Activated CD8-positive, alpha-beta T cell treated with anti-CD3 and anti-CD28 coated beads for 36 hours (primary cell): ENCODE measurements at regions not wholly inside any gene's neighbourhood (a gene's known extent, or its start where the extent isn't known, plus 50 kb on each side); places are given as distances from the start of the nearest gene placed in this dataset.
"Not testable (repeated sequence)": the region's sequence is repeated elsewhere in the genome, so short reads cannot be mapped to it uniquely, and the experiment has no call there.

ENCODE experiments used
- ATAC-seq: fragments of 200-7000 bp; cut with Tn5 transposase; one replicate; pipeline ENCODE4 v1.10.0; 2021; ENCODE audit warnings: mild to moderate bottlenecking, moderate library complexity
- CTCF ChIA-PET: fragments of 350-600 bp; sonication (Branson Sonifier 250); formaldehyde crosslinking; loops from one replicate; lab custom pipeline; 2021; ENCODE audit warnings: antibody characterized with exemption; lab: Charles Lee
- POLR2A ChIA-PET: fragments of 350-600 bp; sonication (Branson Sonifier 250); formaldehyde crosslinking; loops from one replicate; lab custom pipeline; 2021; ENCODE audit warnings: antibody characterized with exemption; lab: Charles Lee
- DNase-seq: peaks from one replicate; pipeline ENCODE4 v3.0.0-alpha.2; 2020
- H3K27ac Mint-ChIP-seq: one replicate; pipeline ENCODE4 v1.8.0; 2021; ENCODE audit warnings: mild to moderate bottlenecking, mixed read lengths
- H3K27me3 Mint-ChIP-seq: one replicate; pipeline ENCODE4 v1.8.0; 2021; ENCODE audit warnings: mixed read lengths
- H3K36me3 Mint-ChIP-seq: one replicate; pipeline ENCODE4 v1.8.0; 2021; ENCODE audit warnings: low read depth, mixed read lengths
- H3K4me1 Mint-ChIP-seq: one replicate; pipeline ENCODE4 v1.8.0; 2021; ENCODE audit warnings: low read depth, mixed read lengths
- H3K4me3 Mint-ChIP-seq: one replicate; pipeline ENCODE4 v1.8.0; 2021; ENCODE audit warnings: mild to moderate bottlenecking, moderate library complexity, mixed read lengths
- H3K9me3 Mint-ChIP-seq: one replicate; pipeline ENCODE4 v1.8.0; 2021; ENCODE audit warnings: mixed read lengths
- intact Hi-C: fragments of 100-400 bp; cut with micrococcal nuclease; formaldehyde crosslinking; loops from one replicate; pipeline ENCODE4 v1.10.0; 2022
- TF ChIP-seq, protein P1 (sequence below): fragments of 200-600 bp; IDR thresholded peaks from one replicate; pipeline ENCODE4 v1.8.0; 2022; ENCODE audit warnings: antibody characterized with exemption, mild to moderate bottlenecking

DNA sequence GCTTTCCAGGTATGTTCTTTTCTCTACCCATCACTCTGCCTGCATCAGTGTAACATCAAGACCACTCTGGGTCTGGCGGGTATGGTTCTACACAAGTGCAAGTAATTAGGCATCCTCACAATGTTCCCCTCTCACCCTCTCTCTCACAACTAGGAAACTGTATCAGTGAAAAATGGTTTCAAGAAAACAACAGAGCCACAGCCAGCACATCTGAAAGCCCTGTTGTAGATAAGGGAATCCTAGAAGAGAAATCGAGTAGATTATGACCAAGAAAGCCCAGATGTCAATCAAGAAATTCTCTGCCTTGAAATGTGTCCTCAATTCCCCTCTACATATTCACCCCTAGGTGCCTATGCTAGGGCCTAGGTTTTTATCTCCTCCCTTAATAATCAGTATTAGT, 281.3 kb upstream of the ANKRD50 start:
- POLR2A ChIA-PET: no interaction called here
- H3K4me1 Mint-ChIP-seq: no peaks in the 10 kb centered on the region
- TF ChIP-seq, protein P1, sequence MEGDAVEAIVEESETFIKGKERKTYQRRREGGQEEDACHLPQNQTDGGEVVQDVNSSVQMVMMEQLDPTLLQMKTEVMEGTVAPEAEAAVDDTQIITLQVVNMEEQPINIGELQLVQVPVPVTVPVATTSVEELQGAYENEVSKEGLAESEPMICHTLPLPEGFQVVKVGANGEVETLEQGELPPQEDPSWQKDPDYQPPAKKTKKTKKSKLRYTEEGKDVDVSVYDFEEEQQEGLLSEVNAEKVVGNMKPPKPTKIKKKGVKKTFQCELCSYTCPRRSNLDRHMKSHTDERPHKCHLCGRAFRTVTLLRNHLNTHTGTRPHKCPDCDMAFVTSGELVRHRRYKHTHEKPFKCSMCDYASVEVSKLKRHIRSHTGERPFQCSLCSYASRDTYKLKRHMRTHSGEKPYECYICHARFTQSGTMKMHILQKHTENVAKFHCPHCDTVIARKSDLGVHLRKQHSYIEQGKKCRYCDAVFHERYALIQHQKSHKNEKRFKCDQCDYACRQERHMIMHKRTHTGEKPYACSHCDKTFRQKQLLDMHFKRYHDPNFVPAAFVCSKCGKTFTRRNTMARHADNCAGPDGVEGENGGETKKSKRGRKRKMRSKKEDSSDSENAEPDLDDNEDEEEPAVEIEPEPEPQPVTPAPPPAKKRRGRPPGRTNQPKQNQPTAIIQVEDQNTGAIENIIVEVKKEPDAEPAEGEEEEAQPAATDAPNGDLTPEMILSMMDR: no peak
- H3K27me3 Mint-ChIP-seq: no peaks in the 10 kb centered on the region
- no peaks in the 10 kb centered on the region for H3K36me3 Mint-ChIP-seq
- ATAC-seq: no peak
- CTCF ChIA-PET: no interaction called here
- no peak overlapping the region for H3K27ac Mint-ChIP-seq
- DNase-seq: no peak
- no peak overlapping the region for H3K4me3 Mint-ChIP-seq
- H3K9me3 Mint-ChIP-seq: no peaks in the 10 kb centered on the region
- intact Hi-C loops: no loop called here

DNA sequence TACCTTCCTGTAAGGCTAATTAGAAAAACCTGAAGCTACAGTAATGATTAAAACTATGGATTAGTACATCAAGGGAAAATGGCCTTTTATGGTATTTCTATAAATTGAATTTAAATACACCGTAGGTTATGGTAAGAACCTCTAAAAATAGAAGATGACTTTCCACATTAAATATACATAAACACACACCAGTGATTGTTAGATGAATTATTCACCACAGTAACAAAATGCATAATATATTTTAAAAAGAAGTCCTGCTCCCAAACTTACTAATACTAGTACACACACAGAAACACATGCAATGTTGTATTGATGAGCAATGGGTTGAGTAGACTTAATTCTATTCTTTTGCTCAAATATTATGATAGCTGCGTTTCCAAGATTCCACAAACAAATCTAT, 277.9 kb upstream of the ANKRD50 start:
- CTCF ChIA-PET: no interaction called here
- intact Hi-C loops: no loop called here
- H3K9me3 Mint-ChIP-seq: no peaks in the 10 kb centered on the region
- H3K27ac Mint-ChIP-seq: no peak overlapping the region
- H3K4me3 Mint-ChIP-seq: no peak overlapping the region
- no peak for DNase-seq
- POLR2A ChIA-PET: no interaction called here
- H3K27me3 Mint-ChIP-seq: no peaks in the 10 kb centered on the region
- H3K4me1 Mint-ChIP-seq: no peaks in the 10 kb centered on the region
- H3K36me3 Mint-ChIP-seq: no peaks in the 10 kb centered on the region
- TF ChIP-seq, protein P1: no peak
- ATAC-seq: no peak

DNA sequence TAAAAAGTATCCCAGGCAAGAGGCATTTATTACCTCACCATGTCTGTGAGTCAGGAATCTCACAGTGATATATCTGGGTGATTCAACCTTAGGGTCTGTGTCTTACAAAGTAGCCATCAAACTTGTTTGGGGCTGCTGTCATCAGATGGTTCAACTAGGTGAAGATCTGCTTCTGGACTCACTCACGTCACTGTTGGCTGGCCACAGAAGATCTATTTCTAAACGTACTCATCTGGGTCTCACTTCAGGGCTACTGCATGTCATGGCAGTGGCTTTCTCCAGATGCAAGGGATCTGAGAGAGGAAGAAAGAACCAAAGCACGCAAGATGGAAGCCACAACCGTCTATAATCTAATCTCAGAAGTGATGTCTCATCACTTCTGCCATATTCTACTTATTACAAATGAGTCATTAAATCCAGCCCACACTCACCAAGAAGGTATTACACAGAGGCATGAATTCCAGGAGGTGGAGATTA, 267.8 kb upstream of the ANKRD50 start:
- TF ChIP-seq, protein P1: no peak
- Mint-ChIP-seq H3K4me1 (no peaks in the 10 kb centered on the region), H3K36me3 (no peaks in the 10 kb centered on the region), H3K27ac (no peak overlapping the region), H3K27me3 (no peaks in the 10 kb centered on the region), H3K9me3 (no peaks in the 10 kb centered on the region), H3K4me3 (no peak overlapping the region)
- POLR2A ChIA-PET: no interaction called here
- no peak for ATAC-seq
- CTCF ChIA-PET: no interaction called here
- no peak for DNase-seq
- intact Hi-C loops: no loop called here

DNA sequence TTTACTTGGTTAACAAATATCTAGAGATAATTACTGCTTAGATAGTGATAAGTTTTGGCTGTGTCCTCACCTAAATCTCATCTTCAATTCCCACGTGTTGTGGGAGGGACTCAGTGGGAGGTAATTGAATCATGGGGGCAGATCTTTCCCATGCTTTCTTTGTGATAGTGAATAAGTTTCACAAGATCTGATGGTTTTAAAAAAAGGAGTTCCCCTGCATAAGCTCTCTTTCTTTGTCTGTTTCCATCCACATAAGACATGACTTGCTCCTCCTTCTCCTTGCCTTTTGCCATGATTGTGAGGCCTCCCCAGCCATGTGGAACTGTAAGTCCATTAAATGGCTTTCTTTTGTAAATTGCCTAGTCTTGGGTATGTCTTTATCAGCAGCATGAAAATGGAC, 266.0 kb upstream of the ANKRD50 start:
- not testable (repeated sequence) for H3K9me3 Mint-ChIP-seq

DNA sequence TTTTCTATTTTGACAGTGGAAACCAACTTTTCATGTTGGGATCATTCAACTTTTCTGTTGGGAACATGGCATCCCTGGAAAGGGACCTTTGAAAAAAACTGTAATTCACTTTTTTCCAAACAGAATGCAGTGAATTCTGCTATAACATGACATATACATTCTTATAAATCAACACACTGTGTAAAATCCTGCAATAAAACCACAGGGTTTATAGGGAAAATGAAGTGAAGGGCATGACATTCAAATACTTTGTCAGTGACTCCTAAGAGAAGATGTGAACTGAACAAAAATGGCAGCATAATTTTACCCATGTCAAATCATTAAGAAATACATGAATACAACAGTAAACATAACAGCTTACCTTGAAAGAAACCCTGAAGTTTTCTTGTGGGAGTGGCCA, 264.5 kb upstream of the ANKRD50 start:
- ATAC-seq: no peak
- TF ChIP-seq, protein P1: no peak
- no peak for DNase-seq
- ChIA-PET CTCF (no interaction called here), POLR2A (no interaction called here)
- Mint-ChIP-seq H3K27ac (no peak overlapping the region), H3K4me3 (no peak overlapping the region), H3K36me3 (no peaks in the 10 kb centered on the region), H3K4me1 (no peaks in the 10 kb centered on the region), H3K27me3 (no peaks in the 10 kb centered on the region), H3K9me3 (no peaks in the 10 kb centered on the region)
- intact Hi-C loops: no loop called here

More for the DNA sequence above, 266.0 kb upstream of the ANKRD50 start:
- H3K4me3 Mint-ChIP-seq, POLR2A ChIA-PET, ATAC-seq, H3K36me3 Mint-ChIP-seq, H3K27ac Mint-ChIP-seq, H3K27me3 Mint-ChIP-seq, intact Hi-C loops, DNase-seq, CTCF ChIA-PET, H3K4me1 Mint-ChIP-seq: not testable (repeated sequence)

DNA sequence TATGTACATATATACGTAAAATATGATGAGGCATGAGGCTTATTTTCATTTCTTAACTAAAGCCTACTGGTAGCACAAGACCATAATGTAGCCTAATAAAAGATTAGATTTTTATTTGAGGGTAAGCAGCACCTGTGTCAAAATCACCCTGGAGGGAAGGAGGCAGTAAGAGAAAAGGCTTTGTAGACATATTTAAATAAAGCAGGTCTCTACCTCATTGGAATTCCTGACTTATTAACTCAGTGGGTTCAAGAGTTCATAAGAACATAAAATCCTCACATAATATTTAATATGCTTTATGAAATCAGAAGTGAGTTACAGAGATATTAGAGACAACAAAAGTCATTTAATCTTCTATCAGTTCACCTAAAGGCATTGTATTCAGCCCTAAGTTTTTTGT, 261.6 kb upstream of the ANKRD50 start:
- no peak for ATAC-seq
- H3K27ac Mint-ChIP-seq: no peak overlapping the region
- H3K36me3 Mint-ChIP-seq: no peaks in the 10 kb centered on the region
- DNase-seq: no peak
- intact Hi-C loops: no loop called here
- TF ChIP-seq, protein P1: no peak
- H3K27me3 Mint-ChIP-seq: no peaks in the 10 kb centered on the region
- no peaks in the 10 kb centered on the region for H3K4me1 Mint-ChIP-seq
- CTCF ChIA-PET: no interaction called here
- no peak overlapping the region for H3K4me3 Mint-ChIP-seq
- POLR2A ChIA-PET: no interaction called here
- H3K9me3 Mint-ChIP-seq: no peaks in the 10 kb centered on the region
